H1 (cell line): ENCODE measurements at regions not wholly inside any gene's neighbourhood (a gene's known extent, or its start where the extent isn't known, plus 50 kb on each side); places are given as distances from the start of the nearest gene placed in this dataset.

Source experiments
- CTCF ChIA-PET: fragments of 300-600 bp; sonication (Branson Sonifier 250); formaldehyde crosslinking; loops from one replicate; lab custom pipeline; 2021; ENCODE audit not compliant: partially characterized antibody; lab: Charles Lee
- POLR2A ChIA-PET: fragments of 300-600 bp; sonication (Branson Sonifier 250); formaldehyde crosslinking; loops from one replicate; lab custom pipeline; 2021; ENCODE audit warnings: inconsistent platforms; ENCODE audit not compliant: partially characterized antibody; lab: Charles Lee
- DNase-seq, 2 experiments: peaks; one replicate each; pipeline versions ENCODE4 v3.0.0 to v3.0.0-alpha.2; 2010 to 2022; ENCODE audit warnings: low spot score in 2 of 2, low read depth in 1 of 2, mixed read lengths in 1 of 2
- FAIRE-seq: peaks from 2 replicates; lab custom pipeline; 2011; peaks lifted over from hg19 to GRCh38; lab: Jason Lieb, UNC
- H2AFZ ChIP-seq: 2 replicates; pipeline ENCODE4 v1.8.1; 2012; ENCODE audit warnings: low read length, inconsistent platforms
- H2AK5ac ChIP-seq: 2 replicates; pipeline ENCODE4 v1.6.1; 2013; ENCODE audit warnings: low read depth, low read length
- H2BK120ac ChIP-seq: replicated peaks from 2 replicates; pipeline ENCODE3; 2013; ENCODE audit warnings: low read depth, low read length, inconsistent platforms
- H2BK12ac ChIP-seq: 2 replicates; pipeline ENCODE4 v1.6.1; 2013; ENCODE audit warnings: low read depth, low read length
- H2BK15ac ChIP-seq: 2 replicates; pipeline ENCODE4 v1.6.1; 2013; ENCODE audit warnings: low read length
- H2BK20ac ChIP-seq: 2 replicates; pipeline ENCODE4 v1.6.1; 2013; ENCODE audit warnings: low read length
- H2BK5ac ChIP-seq: 2 replicates; pipeline ENCODE4 v1.6.1; 2013; ENCODE audit warnings: low read depth, low read length
- H3K14ac ChIP-seq: 2 replicates; pipeline ENCODE4 v1.6.1; 2013; ENCODE audit warnings: inconsistent platforms; ENCODE audit not compliant: insufficient read length
- H3K18ac ChIP-seq: 2 replicates; pipeline ENCODE4 v1.6.1; 2013; ENCODE audit warnings: low read length; ENCODE audit errors: extremely low read depth
- H3K23ac ChIP-seq: 2 replicates; pipeline ENCODE4 v1.6.1; 2013; ENCODE audit warnings: inconsistent platforms; ENCODE audit not compliant: insufficient read length
- H3K23me2 ChIP-seq: 2 replicates; pipeline ENCODE4 v1.6.1; 2013; ENCODE audit warnings: low read depth, low read length
- H3K27ac ChIP-seq: 2 replicates; pipeline ENCODE4 v1.6.1; 2011; ENCODE audit warnings: low read depth, low read length, inconsistent platforms
- H3K27me3 ChIP-seq, 4 experiments: replicated peaks in 1 of 4; 1 replicate in 1 of 4; 2 replicates in 3 of 4; pipeline versions ENCODE4 v1.6.1 to v1.8.1; 2011 to 2013; ENCODE audit warnings: low read length in 3 of 4, mild to moderate bottlenecking in 3 of 4, inconsistent platforms in 2 of 4, mixed read lengths in 2 of 4, moderate library complexity in 1 of 4; ENCODE audit not compliant: control insufficient read depth in 3 of 4, insufficient read depth in 3 of 4; ENCODE audit errors: extremely low read depth in 1 of 4
- H3K36me3 ChIP-seq, 4 experiments: 2 replicates each; pipeline versions ENCODE4 v1.6.1 to v1.8.1; 2011 to 2013; ENCODE audit warnings: mild to moderate bottlenecking in 4 of 4, low read length in 3 of 4, moderate library complexity in 2 of 4, control low read depth in 1 of 4, inconsistent platforms in 1 of 4; ENCODE audit not compliant: insufficient read depth in 4 of 4, control insufficient read depth in 2 of 4
- H3K4ac ChIP-seq: replicated peaks from 2 replicates; pipeline ENCODE3; 2013; ENCODE audit warnings: low read length, low read depth, mixed read lengths, inconsistent platforms; ENCODE audit not compliant: insufficient read length
- H3K4me1 ChIP-seq, 4 experiments: replicated peaks in 1 of 4; 1 replicate in 1 of 4; 2 replicates in 3 of 4; pipeline versions ENCODE4 v1.6.1 to v1.8.1; 2011 to 2013; ENCODE audit warnings: low read length in 3 of 4, inconsistent platforms in 2 of 4, mixed read lengths in 1 of 4; ENCODE audit not compliant: insufficient read depth in 4 of 4, control insufficient read depth in 3 of 4
- H3K4me2 ChIP-seq, 2 experiments: 2 replicates each; pipeline versions ENCODE4 v1.6.1 to v1.8.1; 2011 to 2013; ENCODE audit warnings: low read depth in 2 of 2, low read length in 2 of 2, control low read depth in 1 of 2, inconsistent platforms in 1 of 2, mild to moderate bottlenecking in 1 of 2; ENCODE audit not compliant: insufficient read depth in 1 of 2
- H3K4me3 ChIP-seq, 4 experiments: fragments of 200-600, 300-600 bp in 1 of 4; sonication (generic), shearing (Covaris generic), sonication (Bioruptor Twin) in 1 of 4; 2 replicates each; pipeline versions ENCODE4 v1.5.1 to v1.8.1; 2011 to 2016; ENCODE audit warnings: low read length in 4 of 4, low read depth in 3 of 4, control low read depth in 2 of 4, inconsistent platforms in 2 of 4, mild to moderate bottlenecking in 2 of 4, mixed read lengths in 1 of 4, moderate library complexity in 1 of 4; ENCODE audit not compliant: insufficient read depth in 2 of 4; ENCODE audit errors: extremely low read depth in 1 of 4
- H3K56ac ChIP-seq: replicated peaks from 2 replicates; pipeline ENCODE3; 2013; ENCODE audit warnings: low read depth, mild to moderate bottlenecking, mixed read lengths, low read length, inconsistent platforms; ENCODE audit not compliant: insufficient read length
- H3K79me1 ChIP-seq: 2 replicates; pipeline ENCODE4 v1.6.1; 2013; ENCODE audit warnings: low read depth, low read length, control low read depth
- H3K79me2 ChIP-seq, 2 experiments: 2 replicates each; pipeline versions ENCODE4 v1.6.1 to v1.8.1; 2012 to 2013; ENCODE audit warnings: low read length in 2 of 2, mild to moderate bottlenecking in 2 of 2, inconsistent platforms in 1 of 2; ENCODE audit not compliant: insufficient read depth in 2 of 2, control insufficient read depth in 1 of 2
- H3K9ac ChIP-seq, 4 experiments: replicated peaks in 1 of 4; 1 replicate in 1 of 4; 2 replicates in 3 of 4; pipeline versions ENCODE4 v1.6.1 to v1.8.1; 2011 to 2013; ENCODE audit warnings: low read depth in 3 of 4, low read length in 3 of 4, control low read depth in 2 of 4, mild to moderate bottlenecking in 2 of 4, moderate library complexity in 2 of 4, inconsistent platforms in 1 of 4; ENCODE audit errors: extremely low read depth in 1 of 4
- H3K9me3 ChIP-seq, 2 experiments: 2 replicates each; pipeline versions ENCODE4 v1.6.1 to v1.8.1; 2012 to 2013; ENCODE audit warnings: mild to moderate bottlenecking in 2 of 2, moderate library complexity in 2 of 2, control low read depth in 1 of 2, inconsistent platforms in 1 of 2, low read depth in 1 of 2, low read length in 1 of 2, mixed read lengths in 1 of 2; ENCODE audit not compliant: insufficient read depth in 2 of 2
- H4K20me1 ChIP-seq, 2 experiments: replicated peaks in 1 of 2; 2 replicates each; pipeline versions ENCODE3 to v1.8.1; 2011 to 2013; ENCODE audit warnings: inconsistent platforms in 2 of 2, low read length in 2 of 2, mild to moderate bottlenecking in 1 of 2; ENCODE audit not compliant: insufficient read depth in 2 of 2, control insufficient read depth in 1 of 2
- H4K5ac ChIP-seq: 2 replicates; pipeline ENCODE4 v1.6.1; 2013; ENCODE audit warnings: low read length, low read depth, mixed read lengths, inconsistent platforms; ENCODE audit not compliant: insufficient read length
- H4K8ac ChIP-seq: 2 replicates; pipeline ENCODE4 v1.8.0; 2013; ENCODE audit warnings: mild to moderate bottlenecking, moderate library complexity, low read length, inconsistent platforms; ENCODE audit not compliant: insufficient read depth; ENCODE audit errors: extremely low read depth
- H4K91ac ChIP-seq: replicated peaks from 2 replicates; pipeline ENCODE3; 2013; ENCODE audit warnings: low read length, mixed read lengths, inconsistent platforms; ENCODE audit not compliant: insufficient read length
- BACH1 ChIP-seq: IDR thresholded peaks from 2 replicates; pipeline ENCODE4 v1.6.1; 2012; ENCODE audit warnings: low read length, improper control_type of control experiment
- BCL11A ChIP-seq, 2 experiments: IDR thresholded peaks; one replicate each; pipeline ENCODE4 v1.6.1; 2011; ENCODE audit warnings: low read depth in 2 of 2, low read length in 2 of 2, mild to moderate bottlenecking in 2 of 2
- CREB1 ChIP-seq: IDR thresholded peaks from 2 replicates; pipeline ENCODE4 v1.6.1; 2012; ENCODE audit warnings: inconsistent platforms
- JUN ChIP-seq: IDR thresholded peaks from 2 replicates; pipeline ENCODE4 v1.6.1; 2011; ENCODE audit warnings: low read depth, mild to moderate bottlenecking, improper control_type of control experiment, low read length
- PHF8 ChIP-seq: fragments of 200-600 bp; sonication (generic); conservative IDR thresholded peaks from 2 replicates; pipeline ENCODE4 v1.7.1; 2012; ENCODE audit warnings: low read depth, mild to moderate bottlenecking, inconsistent platforms, low read length, moderate library complexity
- RFX5 ChIP-seq: IDR thresholded peaks from 2 replicates; pipeline ENCODE4 v1.6.1; 2011; ENCODE audit warnings: low read depth, low read length, improper control_type of control experiment, borderline replicate concordance
- TAF7 ChIP-seq: optimal IDR thresholded peaks from 2 replicates; pipeline ENCODE3; 2011; ENCODE audit warnings: low read depth, mild to moderate bottlenecking, inconsistent platforms, low read length, moderate library complexity, borderline replicate concordance
- YY1 ChIP-seq: IDR thresholded peaks from 2 replicates; pipeline ENCODE4 v1.6.1; 2011; ENCODE audit warnings: low read depth, mild to moderate bottlenecking, low read length
- WGBS, 2 experiments: shearing (Covaris generic) in 1 of 2; methylation state at CpG; one replicate each; pipeline versions ENCODE4 v1.1.6 to v1.1.7; 2013 to 2015; ENCODE audit warnings: low lambda C conversion rate in 2 of 2, mixed read lengths in 2 of 2, inconsistent platforms in 1 of 2, low coverage in 1 of 2, missing lambda C conversion rate in 1 of 2; ENCODE audit not compliant: insufficient replicate concordance in 2 of 2, insufficient coverage in 1 of 2, insufficient read length in 1 of 2; ENCODE audit errors: extremely low coverage in 1 of 2, missing lambda C conversion rate in 1 of 2; 5-methylcytosine and 5-hydroxymethylcytosine counted together
- TF ChIP-seq, protein P1 (sequence below): IDR thresholded peaks from 2 replicates; pipeline ENCODE4 v1.6.1; 2012; ENCODE audit warnings: low read length, inconsistent platforms
- TF ChIP-seq, protein P2 (sequence below): IDR thresholded peaks from 2 replicates; pipeline ENCODE4 v1.6.1; 2012; ENCODE audit warnings: inconsistent platforms

DNA sequence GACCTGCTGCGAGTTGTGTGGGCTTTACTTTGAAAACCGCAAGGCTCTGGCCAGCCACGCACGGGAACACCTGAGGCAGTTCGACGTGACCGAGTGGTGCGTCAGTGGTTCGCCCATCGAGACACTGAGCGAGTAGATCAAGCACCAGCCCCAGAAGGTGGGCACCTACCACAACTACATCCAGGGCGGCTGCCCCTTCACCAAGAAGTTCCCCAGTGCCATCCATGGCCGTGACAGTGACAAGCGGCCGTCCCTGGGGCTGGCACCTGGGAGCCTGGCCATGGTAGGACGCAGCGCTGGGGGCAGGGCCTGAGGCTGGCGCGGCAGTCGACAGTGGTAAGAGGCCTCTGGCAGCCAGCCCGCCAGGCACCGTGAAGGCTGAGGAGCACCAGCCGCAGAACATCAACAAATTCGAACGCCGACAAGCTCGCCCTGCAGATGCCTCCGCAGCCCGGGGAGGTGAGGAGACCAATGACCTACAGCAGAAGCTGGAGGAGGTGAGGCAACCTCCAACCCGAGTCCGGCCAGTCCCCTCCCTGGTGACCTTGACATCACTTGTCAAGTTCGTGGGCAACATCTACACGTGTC, 545.2 kb upstream of the CCDC179 start:
- H3K9me3 ChIP-seq = peaks cover 9 to 34% of the 10 kb centered on the region in 2 experiments; a peak in 2 of 4 replicates
- DNase-seq (no peak), FAIRE-seq (no peak)
- no peak overlapping the region for H3K23ac ChIP-seq
- TF ChIP-seq TAF7 = no peak
- TF ChIP-seq YY1 = no peak
- TF ChIP-seq, protein P1, sequence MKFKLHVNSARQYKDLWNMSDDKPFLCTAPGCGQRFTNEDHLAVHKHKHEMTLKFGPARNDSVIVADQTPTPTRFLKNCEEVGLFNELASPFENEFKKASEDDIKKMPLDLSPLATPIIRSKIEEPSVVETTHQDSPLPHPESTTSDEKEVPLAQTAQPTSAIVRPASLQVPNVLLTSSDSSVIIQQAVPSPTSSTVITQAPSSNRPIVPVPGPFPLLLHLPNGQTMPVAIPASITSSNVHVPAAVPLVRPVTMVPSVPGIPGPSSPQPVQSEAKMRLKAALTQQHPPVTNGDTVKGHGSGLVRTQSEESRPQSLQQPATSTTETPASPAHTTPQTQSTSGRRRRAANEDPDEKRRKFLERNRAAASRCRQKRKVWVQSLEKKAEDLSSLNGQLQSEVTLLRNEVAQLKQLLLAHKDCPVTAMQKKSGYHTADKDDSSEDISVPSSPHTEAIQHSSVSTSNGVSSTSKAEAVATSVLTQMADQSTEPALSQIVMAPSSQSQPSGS = no peak
- TF ChIP-seq, protein P2, sequence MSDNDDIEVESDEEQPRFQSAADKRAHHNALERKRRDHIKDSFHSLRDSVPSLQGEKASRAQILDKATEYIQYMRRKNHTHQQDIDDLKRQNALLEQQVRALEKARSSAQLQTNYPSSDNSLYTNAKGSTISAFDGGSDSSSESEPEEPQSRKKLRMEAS = no peak
- no peak for TF ChIP-seq RFX5
- no peak for TF ChIP-seq PHF8
- no peak for TF ChIP-seq BACH1
- TF ChIP-seq JUN = no peak
- no peak for TF ChIP-seq CREB1
- no peak for TF ChIP-seq BCL11A (IDR thresholded peaks at IDR 0.05; ENCODE audit: low read depth in 2 of 2, low read length in 2 of 2)
- H2AK5ac ChIP-seq = no peak overlapping the region
- H3K4me1 ChIP-seq = no peaks in the 10 kb centered on the region
- no peak overlapping the region for H4K91ac ChIP-seq
- H3K36me3 ChIP-seq = no peaks in the 10 kb centered on the region; a peak in 1 of 8 replicates
- H3K79me2 ChIP-seq = no peaks in the 10 kb centered on the region
- no peak overlapping the region for H2BK120ac ChIP-seq
- H3K4me2 ChIP-seq = no peak overlapping the region
- no peaks in the 10 kb centered on the region for H3K27me3 ChIP-seq
- H3K23me2 ChIP-seq = no peaks in the 10 kb centered on the region
- H3K14ac ChIP-seq = no peak overlapping the region
- no peak overlapping the region for H2AFZ ChIP-seq
- no peak overlapping the region for H4K5ac ChIP-seq
- POLR2A ChIA-PET = no interaction called here
- CTCF ChIA-PET = interaction anchor here (0.7 to 1.1 kb wide), 2 partner anchors 13 to 50 kb away, joined by 3 to 4 read pairs; no protein-coding TSS in a partner anchor
- H3K27ac ChIP-seq = no peak overlapping the region
- no peak overlapping the region for H3K4me3 ChIP-seq
- H2BK5ac ChIP-seq = no peak overlapping the region
- no peak overlapping the region for H3K4ac ChIP-seq
- H2BK20ac ChIP-seq = no peak overlapping the region
- no peak overlapping the region for H3K18ac ChIP-seq
- H4K8ac ChIP-seq = no peak overlapping the region
- H2BK12ac ChIP-seq = no peak overlapping the region
- H3K79me1 ChIP-seq = no peaks in the 10 kb centered on the region
- 97% methylated on average over 28 of the region's 33 CpGs; no CpG with 5 or more reads in 1 of the 2 experiments for WGBS, 2 experiments
- H2BK15ac ChIP-seq = no peak overlapping the region
- no peak overlapping the region for H3K56ac ChIP-seq
- no peak overlapping the region for H3K9ac ChIP-seq
- no peaks in the 10 kb centered on the region for H4K20me1 ChIP-seq
